GM23248 (cell line): ENCODE measurements at regions not wholly inside any gene's neighbourhood (a gene's known extent, or its start where the extent isn't known, plus 50 kb on each side); places are given as distances from the start of the nearest gene placed in this dataset.

Experiments
- EZH2 ChIP-seq: fragments of 200-600 bp; sonication (generic); IDR thresholded peaks from 2 replicates; pipeline ENCODE4 v1.6.1; 2018; ENCODE audit warnings: antibody characterized with exemption, mild to moderate bottlenecking; ENCODE audit not compliant: insufficient read depth, poor library complexity, severe bottlenecking
- EZH2phosphoT487 ChIP-seq: fragments of 200-600 bp; sonication (generic); IDR thresholded peaks from 2 replicates; pipeline ENCODE4 v1.6.1; 2018; ENCODE audit warnings: antibody characterized with exemption, moderate library complexity, mild to moderate bottlenecking, low read depth; ENCODE audit not compliant: insufficient read depth

DNA sequence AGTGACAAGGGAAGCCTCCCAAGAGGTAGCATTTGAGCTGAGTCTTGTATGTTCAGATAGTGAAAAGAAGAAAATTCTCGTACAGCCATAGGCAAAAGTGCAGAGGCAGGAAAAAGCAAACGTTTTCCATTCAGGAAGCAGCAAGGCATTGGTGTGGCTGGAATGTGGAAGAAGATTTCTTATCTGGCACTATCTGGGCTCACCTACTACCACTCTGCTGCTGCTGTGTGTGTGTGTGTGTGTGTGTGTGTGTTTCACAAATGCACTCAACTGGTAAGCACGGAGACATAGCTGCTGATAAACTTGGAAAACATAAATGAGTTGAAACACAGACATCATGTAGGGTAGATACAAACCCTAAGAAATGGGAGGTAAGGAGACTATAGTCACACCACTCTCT is 92.8 kb upstream of the ARHGAP42 start:
- TF ChIP-seq EZH2 (no peak), EZH2phosphoT487 (no peak)
